ENCODE measurements at regions not wholly inside any gene's neighbourhood (a gene's known extent, or its start where the extent isn't known, plus 50 kb on each side); places are given as distances from the start of the nearest gene placed in this dataset.

DNA sequence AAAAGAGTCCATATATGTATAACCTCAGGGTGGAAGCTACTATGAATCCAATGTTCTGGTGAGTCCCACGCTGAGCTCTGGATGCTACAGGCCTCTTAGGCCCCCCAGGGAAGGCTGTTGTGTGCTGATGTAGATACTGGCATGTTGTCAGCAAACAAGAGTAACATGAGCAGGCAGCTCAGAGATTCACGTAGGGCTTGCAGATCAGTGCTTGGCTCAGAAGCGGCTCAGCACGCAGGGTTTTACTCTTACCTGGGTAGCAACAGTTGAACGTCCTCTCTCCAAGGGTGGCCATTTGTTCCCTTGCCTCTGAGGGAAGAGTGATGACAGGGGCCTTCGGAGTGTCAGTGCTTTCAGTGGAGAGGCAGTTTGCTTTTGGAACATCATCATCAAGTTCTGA lies 93.4 kb downstream of the ZFP64 start:
- ChIA-PET POLR2A (no interaction called here), CTCF (interaction anchor here (0.7 kb wide), 1 partner anchor 1397 kb away, joined by 4 read pairs; no protein-coding TSS in a partner anchor)
- H3K9me3 ChIP-seq, result no peaks in the 10 kb centered on the region
- no peaks in the 10 kb centered on the region for H3K4me1 Mint-ChIP-seq (ENCODE audit: low read depth, unreplicated experiment)
- H3K4me1 ChIP-seq, result no peaks in the 10 kb centered on the region
- DNase-seq, result no peak
- H3K27me3 ChIP-seq (replicated peaks; ENCODE audit: control insufficient read depth, insufficient read depth, low read length), result no peaks in the 10 kb centered on the region
- H3K4me3 ChIP-seq (ENCODE audit: low read depth, low read length), result no peak overlapping the region
- H3K4me3 Mint-ChIP-seq (ENCODE audit: unreplicated experiment), result no peak overlapping the region
- H3K9me3 Mint-ChIP-seq (ENCODE audit: unreplicated experiment), result no peaks in the 10 kb centered on the region
- H3K36me3 ChIP-seq (ENCODE audit: control insufficient read depth, insufficient read depth, low read length), result no peaks in the 10 kb centered on the region
- BruUV-seq (replicated peaks), result no TSS peak
- intact Hi-C loops (cut with micrococcal nuclease; ENCODE audit: unreplicated experiment), result no loop called here
- H3K27me3 Mint-ChIP-seq (ENCODE audit: insufficient read depth, unreplicated experiment), result no peaks in the 10 kb centered on the region
- H3K36me3 Mint-ChIP-seq (ENCODE audit: insufficient read depth, unreplicated experiment), result no peaks in the 10 kb centered on the region
- H3K27ac Mint-ChIP-seq (ENCODE audit: unreplicated experiment), result no peak overlapping the region
- TF ChIP-seq, protein P1, sequence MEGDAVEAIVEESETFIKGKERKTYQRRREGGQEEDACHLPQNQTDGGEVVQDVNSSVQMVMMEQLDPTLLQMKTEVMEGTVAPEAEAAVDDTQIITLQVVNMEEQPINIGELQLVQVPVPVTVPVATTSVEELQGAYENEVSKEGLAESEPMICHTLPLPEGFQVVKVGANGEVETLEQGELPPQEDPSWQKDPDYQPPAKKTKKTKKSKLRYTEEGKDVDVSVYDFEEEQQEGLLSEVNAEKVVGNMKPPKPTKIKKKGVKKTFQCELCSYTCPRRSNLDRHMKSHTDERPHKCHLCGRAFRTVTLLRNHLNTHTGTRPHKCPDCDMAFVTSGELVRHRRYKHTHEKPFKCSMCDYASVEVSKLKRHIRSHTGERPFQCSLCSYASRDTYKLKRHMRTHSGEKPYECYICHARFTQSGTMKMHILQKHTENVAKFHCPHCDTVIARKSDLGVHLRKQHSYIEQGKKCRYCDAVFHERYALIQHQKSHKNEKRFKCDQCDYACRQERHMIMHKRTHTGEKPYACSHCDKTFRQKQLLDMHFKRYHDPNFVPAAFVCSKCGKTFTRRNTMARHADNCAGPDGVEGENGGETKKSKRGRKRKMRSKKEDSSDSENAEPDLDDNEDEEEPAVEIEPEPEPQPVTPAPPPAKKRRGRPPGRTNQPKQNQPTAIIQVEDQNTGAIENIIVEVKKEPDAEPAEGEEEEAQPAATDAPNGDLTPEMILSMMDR (IDR thresholded peaks at IDR 0.05; ENCODE audit: insufficient read depth in 1 of 2, low read depth in 1 of 2, low read length in 1 of 2, severe bottlenecking in 1 of 2, unreplicated experiment in 1 of 2), result no peak

DNA sequence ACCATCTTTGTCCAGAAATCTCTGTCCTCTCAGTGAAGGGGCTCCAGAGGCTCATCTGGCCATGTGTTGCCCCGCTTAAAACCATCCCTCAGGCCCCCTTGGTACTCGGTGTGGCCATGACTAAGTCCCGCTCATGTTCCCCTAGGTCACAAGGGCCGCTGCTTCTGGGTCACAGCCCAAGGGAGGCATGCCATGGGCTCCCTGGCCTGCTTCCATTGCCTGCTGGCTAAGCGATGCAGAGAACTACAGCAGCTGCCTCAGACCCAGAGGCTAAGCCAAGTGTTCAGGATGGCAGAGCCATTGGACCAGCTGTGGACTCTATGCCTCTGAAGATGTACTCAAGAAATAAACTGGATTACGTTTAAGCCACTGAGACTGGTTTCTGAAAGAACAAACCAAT lies 95.5 kb downstream of the ZFP64 start:
- Mint-ChIP-seq H3K4me1 (ENCODE audit: low read depth, unreplicated experiment) (no peaks in the 10 kb centered on the region), H3K27ac (ENCODE audit: unreplicated experiment) (no peak overlapping the region), H3K27me3 (ENCODE audit: insufficient read depth, unreplicated experiment) (no peaks in the 10 kb centered on the region), H3K36me3 (ENCODE audit: insufficient read depth, unreplicated experiment) (no peaks in the 10 kb centered on the region), H3K9me3 (ENCODE audit: unreplicated experiment) (no peaks in the 10 kb centered on the region), H3K4me3 (ENCODE audit: unreplicated experiment) (no peak overlapping the region)
- intact Hi-C loops (cut with micrococcal nuclease; ENCODE audit: unreplicated experiment), result no loop called here
- DNase-seq, result no peak
- no peaks in the 10 kb centered on the region for H3K4me1 ChIP-seq
- POLR2A ChIA-PET, result no interaction called here
- TF ChIP-seq, protein P1 (IDR thresholded peaks at IDR 0.05; ENCODE audit: insufficient read depth in 1 of 2, low read depth in 1 of 2, low read length in 1 of 2, severe bottlenecking in 1 of 2, unreplicated experiment in 1 of 2), result no peak
- H3K4me3 ChIP-seq (ENCODE audit: low read depth, low read length), result no peak overlapping the region
- no peaks in the 10 kb centered on the region for H3K36me3 ChIP-seq (ENCODE audit: control insufficient read depth, insufficient read depth, low read length)
- H3K27me3 ChIP-seq (replicated peaks; ENCODE audit: control insufficient read depth, insufficient read depth, low read length), result no peaks in the 10 kb centered on the region
- no TSS peak for BruUV-seq (replicated peaks)
- peaks cover 3% of the 10 kb centered on the region; the same call in 1 of the 2 replicates for H3K9me3 ChIP-seq
- CTCF ChIA-PET, result no interaction called here

DNA sequence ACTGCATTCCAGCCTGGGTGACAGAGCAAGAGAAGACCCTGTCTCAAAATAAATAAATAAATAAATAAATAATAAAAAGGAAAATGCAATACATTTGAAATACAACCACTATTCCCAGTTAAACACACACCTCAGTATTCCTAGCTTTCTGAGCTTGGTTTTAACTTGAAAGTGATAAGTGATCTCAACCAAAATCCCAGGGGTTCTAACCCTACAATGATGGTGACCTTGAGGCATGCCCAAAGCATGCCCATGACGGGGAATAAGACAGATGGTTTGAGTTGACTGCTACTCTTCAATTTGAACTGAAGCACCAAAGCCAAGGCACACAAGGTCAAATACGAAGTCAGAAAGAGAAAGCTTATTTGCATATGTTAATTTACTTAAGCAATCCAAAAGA lies 96.9 kb downstream of the ZFP64 start:
- Mint-ChIP-seq H3K4me3 (ENCODE audit: unreplicated experiment) (no peak overlapping the region), H3K36me3 (ENCODE audit: insufficient read depth, unreplicated experiment) (no peaks in the 10 kb centered on the region), H3K27me3 (ENCODE audit: insufficient read depth, unreplicated experiment) (no peaks in the 10 kb centered on the region), H3K4me1 (ENCODE audit: low read depth, unreplicated experiment) (no peaks in the 10 kb centered on the region), H3K9me3 (ENCODE audit: unreplicated experiment) (no peaks in the 10 kb centered on the region), H3K27ac (ENCODE audit: unreplicated experiment) (no peak overlapping the region)
- no TSS peak for BruUV-seq (replicated peaks)
- H3K4me3 ChIP-seq (ENCODE audit: low read depth, low read length), result no peak overlapping the region
- intact Hi-C loops (cut with micrococcal nuclease; ENCODE audit: unreplicated experiment), result no loop called here
- H3K9me3 ChIP-seq, result peaks cover 4% of the 10 kb centered on the region; the same call in 1 of the 2 replicates
- no peaks in the 10 kb centered on the region for H3K4me1 ChIP-seq
- TF ChIP-seq, protein P1 (IDR thresholded peaks at IDR 0.05; ENCODE audit: insufficient read depth in 1 of 2, low read depth in 1 of 2, low read length in 1 of 2, severe bottlenecking in 1 of 2, unreplicated experiment in 1 of 2), result no peak
- DNase-seq, result no peak
- POLR2A ChIA-PET, result no interaction called here
- H3K27me3 ChIP-seq (replicated peaks; ENCODE audit: control insufficient read depth, insufficient read depth, low read length), result no peaks in the 10 kb centered on the region
- CTCF ChIA-PET, result no interaction called here
- no peaks in the 10 kb centered on the region for H3K36me3 ChIP-seq (ENCODE audit: control insufficient read depth, insufficient read depth, low read length)

Measured in Caco-2 (cell line).